HepG2 (cell line): ENCODE measurements at regions not wholly inside any gene's neighbourhood (a gene's known extent, or its start where the extent isn't known, plus 50 kb on each side); places are given as distances from the start of the nearest gene placed in this dataset.

ENCODE experiments used
- ATAC-seq: fragments of 200-7000 bp; cut with Tn5 transposase; 3 replicates; pipeline ENCODE4 v1.9.1; 2020; ENCODE audit warnings: mild to moderate bottlenecking, moderate library complexity
- BruUV-seq: library from RNA; stranded (reverse); fragments of 400-500 nt; replicated peaks from 2 replicates; lab custom pipeline; 2021; lab: Mats Ljungman, UMichigan
- CTCF ChIA-PET: fragments of 300-600 bp; formaldehyde crosslinking; extraction: SDS; loops from one replicate; lab custom pipeline; 2021; ENCODE audit warnings: low total read pairs, inconsistent platforms, low intra/inter-chr PET ratio; lab: Yijun Ruan, JAX
- POLR2A ChIA-PET: fragments of 350-600 bp; sonication (Branson Sonifier 250); formaldehyde crosslinking; loops from one replicate; lab custom pipeline; 2020; ENCODE audit warnings: antibody characterized with exemption, inconsistent platforms; lab: Yijun Ruan, JAX
- DNase-seq: peaks from one replicate; pipeline ENCODE4 v3.0.0-alpha.2; 2015; ENCODE audit warnings: low spot score
- FAIRE-seq: peaks from 3 replicates; lab custom pipeline; 2011; peaks lifted over from hg19 to GRCh38; lab: Jason Lieb, UNC
- H2AFZ ChIP-seq: one replicate; pipeline ENCODE4 v1.6.1; 2011; ENCODE audit warnings: low read length, inconsistent platforms
- H3K27ac ChIP-seq: fragments of 300-600 bp; 3 replicates; pipeline ENCODE4 v1.8.0; 2011; ENCODE audit warnings: mixed run types, mild to moderate bottlenecking, mixed read lengths, low read length, inconsistent platforms; ENCODE audit not compliant: insufficient read depth; ENCODE audit errors: extremely low read length
- H3K27me3 ChIP-seq, 2 experiments: fragments of 200-600 bp in 1 of 2; 2 replicates in 1 of 2; 3 replicates in 1 of 2; pipeline versions ENCODE4 v1.6.0 to v1.8.0; 2011; ENCODE audit warnings: low read length in 2 of 2, mild to moderate bottlenecking in 2 of 2, moderate library complexity in 2 of 2, inconsistent platforms in 1 of 2; ENCODE audit not compliant: insufficient read depth in 2 of 2, control insufficient read depth in 1 of 2
- H3K36me3 ChIP-seq, 2 experiments: fragments of 200-600 bp in 1 of 2; replicated peaks in 1 of 2; 2 replicates in 1 of 2; 3 replicates in 1 of 2; pipeline versions ENCODE4 v1.5.1 to v1.8.0; 2011; ENCODE audit warnings: low read length in 2 of 2, inconsistent platforms in 1 of 2; ENCODE audit not compliant: insufficient read depth in 2 of 2, control insufficient read depth in 1 of 2
- H3K4me1 ChIP-seq: 2 replicates; pipeline ENCODE4 v1.5.1; 2012; ENCODE audit warnings: low read length, inconsistent platforms; ENCODE audit not compliant: insufficient read depth
- H3K4me2 ChIP-seq: 2 replicates; pipeline ENCODE4 v1.6.0; 2011; ENCODE audit warnings: low read depth, low read length, inconsistent platforms
- H3K4me3 ChIP-seq, 3 experiments: fragments of 200-600 bp in 1 of 3; sonication (generic), shearing (Covaris generic) in 1 of 3; replicated peaks in 1 of 3; 2 replicates each; pipeline ENCODE4 v1.5.1; 2011 to 2016; ENCODE audit warnings: low read length in 3 of 3, inconsistent platforms in 2 of 3, low read depth in 2 of 3, mild to moderate bottlenecking in 2 of 3, control low read depth in 1 of 3, mixed read lengths in 1 of 3; ENCODE audit not compliant: insufficient read depth in 1 of 3
- H3K79me2 ChIP-seq: one replicate; pipeline ENCODE4 v1.6.1; 2011; ENCODE audit warnings: low read length, inconsistent platforms; ENCODE audit not compliant: insufficient read depth
- H3K9ac ChIP-seq: 2 replicates; pipeline ENCODE4 v1.6.0; 2011; ENCODE audit warnings: mild to moderate bottlenecking, low read depth, low read length, inconsistent platforms; ENCODE audit not compliant: insufficient read depth
- H3K9me3 ChIP-seq: 2 replicates; pipeline ENCODE4 v1.5.1; 2012; ENCODE audit warnings: mild to moderate bottlenecking, low read length
- H4K20me1 ChIP-seq: 2 replicates; pipeline ENCODE4 v1.6.0; 2011; ENCODE audit warnings: inconsistent platforms, mild to moderate bottlenecking, low read length, moderate library complexity; ENCODE audit not compliant: insufficient read depth
- ARHGAP35 ChIP-seq: sonication (generic); formaldehyde crosslinking; IDR thresholded peaks from 2 replicates; pipeline ENCODE4 v1.9.0; 2022; ENCODE audit warnings: mild to moderate bottlenecking, inconsistent platforms, moderate library complexity, missing genetic modification reagents, borderline replicate concordance
- KAT8 ChIP-seq: IDR thresholded peaks from 2 replicates; pipeline ENCODE4 v1.6.1; 2016; ENCODE audit warnings: missing genetic modification reagents, missing compliant biosample characterization
- MEIS2 ChIP-seq: sonication (generic); formaldehyde crosslinking; IDR thresholded peaks from 2 replicates; pipeline ENCODE4 v1.9.0; 2021; ENCODE audit warnings: mild to moderate bottlenecking, missing genetic modification reagents
- ZMYM3 ChIP-seq: sonication (generic); formaldehyde crosslinking; IDR thresholded peaks from 2 replicates; pipeline ENCODE4 v1.5.1; 2020; ENCODE audit warnings: mild to moderate bottlenecking, missing genetic modification reagents
- ZNF30 ChIP-seq: sonication (generic); formaldehyde crosslinking; IDR thresholded peaks from 2 replicates; pipeline ENCODE4 v1.5.0; 2020; ENCODE audit warnings: mild to moderate bottlenecking, missing genetic modification reagents
- WGBS: methylation state at CpG from one replicate; pipeline ENCODE4 v1.1.6; 2017; ENCODE audit warnings: low lambda C conversion rate; 5-methylcytosine and 5-hydroxymethylcytosine counted together
- in situ Hi-C: cut with HindIII; loops from 2 replicates; pipeline ENCODE4 v1.10.0; 2017; ENCODE audit warnings: low pct_unique_long_range_greater_than_20kb; ENCODE audit not compliant: extremely low pct_ligation_motif_present
- intact Hi-C: fragments of 100-400 bp; cut with micrococcal nuclease; formaldehyde crosslinking; loops from one replicate; pipeline ENCODE4 v1.10.0; 2022; ENCODE audit not compliant: unreplicated experiment
- TF ChIP-seq, protein P1 (sequence below): sonication (generic); formaldehyde crosslinking; IDR thresholded peaks from 2 replicates; pipeline ENCODE4 v1.5.1; 2020; ENCODE audit warnings: mild to moderate bottlenecking, moderate library complexity, missing genetic modification reagents
- TF ChIP-seq, protein P2 (sequence below): sonication (generic); formaldehyde crosslinking; IDR thresholded peaks from 2 replicates; pipeline ENCODE4 v1.4.0; 2020; ENCODE audit warnings: missing genetic modification reagents, borderline replicate concordance

GRCh38 chr13:81207636-81208035 lies 866.7 kb upstream of the SPRY2 start:
- FAIRE-seq, result no peak
- CTCF ChIA-PET, result no interaction called here
- intact Hi-C loops, result no loop called here
- ATAC-seq, result no peak
- H3K27me3 ChIP-seq, result no peaks in the 10 kb centered on the region
- no peaks in the 10 kb centered on the region for H3K9me3 ChIP-seq
- no peak overlapping the region for H3K4me2 ChIP-seq
- H3K4me3 ChIP-seq, result no peak overlapping the region
- no TSS peak for BruUV-seq
- no peaks in the 10 kb centered on the region for H3K36me3 ChIP-seq
- no peaks in the 10 kb centered on the region for H3K79me2 ChIP-seq
- H3K27ac ChIP-seq, result no peak overlapping the region
- H3K9ac ChIP-seq, result no peak overlapping the region
- H4K20me1 ChIP-seq, result no peaks in the 10 kb centered on the region
- TF ChIP-seq MEIS2 (CRISPR knock-in tag) (no peak), ARHGAP35 (CRISPR knock-in tag) (no peak), ZMYM3 (CRISPR knock-in tag) (no peak), ZNF30 (CRISPR knock-in tag) (no peak), KAT8 (no peak)
- TF ChIP-seq, protein P1, sequence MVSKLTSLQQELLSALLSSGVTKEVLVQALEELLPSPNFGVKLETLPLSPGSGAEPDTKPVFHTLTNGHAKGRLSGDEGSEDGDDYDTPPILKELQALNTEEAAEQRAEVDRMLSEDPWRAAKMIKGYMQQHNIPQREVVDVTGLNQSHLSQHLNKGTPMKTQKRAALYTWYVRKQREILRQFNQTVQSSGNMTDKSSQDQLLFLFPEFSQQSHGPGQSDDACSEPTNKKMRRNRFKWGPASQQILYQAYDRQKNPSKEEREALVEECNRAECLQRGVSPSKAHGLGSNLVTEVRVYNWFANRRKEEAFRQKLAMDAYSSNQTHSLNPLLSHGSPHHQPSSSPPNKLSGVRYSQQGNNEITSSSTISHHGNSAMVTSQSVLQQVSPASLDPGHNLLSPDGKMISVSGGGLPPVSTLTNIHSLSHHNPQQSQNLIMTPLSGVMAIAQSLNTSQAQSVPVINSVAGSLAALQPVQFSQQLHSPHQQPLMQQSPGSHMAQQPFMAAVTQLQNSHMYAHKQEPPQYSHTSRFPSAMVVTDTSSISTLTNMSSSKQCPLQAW (CRISPR knock-in tag), result no peak
- TF ChIP-seq, protein P2, sequence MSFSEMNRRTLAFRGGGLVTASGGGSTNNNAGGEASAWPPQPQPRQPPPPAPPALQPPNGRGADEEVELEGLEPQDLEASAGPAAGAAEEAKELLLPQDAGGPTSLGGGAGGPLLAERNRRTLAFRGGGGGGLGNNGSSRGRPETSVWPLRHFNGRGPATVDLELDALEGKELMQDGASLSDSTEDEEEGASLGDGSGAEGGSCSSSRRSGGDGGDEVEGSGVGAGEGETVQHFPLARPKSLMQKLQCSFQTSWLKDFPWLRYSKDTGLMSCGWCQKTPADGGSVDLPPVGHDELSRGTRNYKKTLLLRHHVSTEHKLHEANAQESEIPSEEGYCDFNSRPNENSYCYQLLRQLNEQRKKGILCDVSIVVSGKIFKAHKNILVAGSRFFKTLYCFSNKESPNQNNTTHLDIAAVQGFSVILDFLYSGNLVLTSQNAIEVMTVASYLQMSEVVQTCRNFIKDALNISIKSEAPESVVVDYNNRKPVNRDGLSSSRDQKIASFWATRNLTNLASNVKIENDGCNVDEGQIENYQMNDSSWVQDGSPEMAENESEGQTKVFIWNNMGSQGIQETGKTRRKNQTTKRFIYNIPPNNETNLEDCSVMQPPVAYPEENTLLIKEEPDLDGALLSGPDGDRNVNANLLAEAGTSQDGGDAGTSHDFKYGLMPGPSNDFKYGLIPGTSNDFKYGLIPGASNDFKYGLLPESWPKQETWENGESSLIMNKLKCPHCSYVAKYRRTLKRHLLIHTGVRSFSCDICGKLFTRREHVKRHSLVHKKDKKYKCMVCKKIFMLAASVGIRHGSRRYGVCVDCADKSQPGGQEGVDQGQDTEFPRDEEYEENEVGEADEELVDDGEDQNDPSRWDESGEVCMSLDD (CRISPR knock-in tag), result no peak
- in situ Hi-C loops, result no loop called here
- POLR2A ChIA-PET, result no interaction called here
- WGBS, result 1% methylated on average over 3 of the region's 3 CpGs
- no peak overlapping the region for H2AFZ ChIP-seq
- DNase-seq, result no peak
- no peaks in the 10 kb centered on the region for H3K4me1 ChIP-seq
